ENCODE measurements at regions not wholly inside any gene's neighbourhood (a gene's known extent, or its start where the extent isn't known, plus 50 kb on each side); places are given as distances from the start of the nearest gene placed in this dataset.

DNA sequence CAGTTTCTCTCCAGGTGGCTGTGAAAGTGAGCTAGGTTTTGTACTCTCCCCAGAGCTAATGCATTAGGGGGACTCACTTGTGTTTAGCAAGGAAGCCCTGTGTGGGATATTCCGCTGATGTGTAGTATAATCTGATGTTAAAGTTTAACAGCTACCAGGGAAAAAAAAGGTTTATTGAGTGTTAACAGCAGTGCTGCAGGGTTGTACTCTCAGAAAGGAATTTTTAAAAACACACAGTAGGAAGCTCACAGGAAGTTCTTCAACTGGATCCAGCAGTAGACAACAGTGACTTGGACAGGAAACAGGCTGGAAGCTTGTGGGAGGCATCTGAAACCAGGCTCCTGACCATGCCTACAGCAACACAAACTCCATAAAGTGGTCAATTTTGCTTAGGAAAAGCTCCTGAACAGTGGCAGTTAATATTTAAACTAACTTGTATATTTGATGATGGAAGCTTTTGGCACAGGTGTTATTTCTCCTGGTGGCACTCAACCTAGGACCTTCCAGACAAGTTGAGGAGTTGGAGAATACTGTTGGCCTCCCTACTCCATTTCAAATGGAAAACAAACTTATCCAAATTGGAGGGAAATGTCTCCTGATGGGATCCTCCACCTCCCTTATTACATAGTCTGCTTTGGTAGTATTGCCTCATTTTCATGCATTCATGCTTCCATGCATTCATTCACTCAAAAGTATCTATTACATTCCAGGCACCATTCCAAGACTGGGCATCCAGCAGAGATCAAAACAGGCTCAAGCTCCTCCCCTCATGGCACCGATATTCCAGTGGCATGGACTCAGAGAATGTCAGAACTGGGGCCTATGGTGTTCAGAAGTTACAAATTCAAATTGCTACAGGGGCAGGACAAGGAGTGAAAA lies 54.7 kb downstream of the FOXD1 start:
- no peak for TF ChIP-seq POLR2AphosphoS5 (IDR thresholded peaks at IDR 0.05; ENCODE audit: insufficient read depth in 1 of 2, low read depth in 1 of 2)
- TF ChIP-seq, protein P1, sequence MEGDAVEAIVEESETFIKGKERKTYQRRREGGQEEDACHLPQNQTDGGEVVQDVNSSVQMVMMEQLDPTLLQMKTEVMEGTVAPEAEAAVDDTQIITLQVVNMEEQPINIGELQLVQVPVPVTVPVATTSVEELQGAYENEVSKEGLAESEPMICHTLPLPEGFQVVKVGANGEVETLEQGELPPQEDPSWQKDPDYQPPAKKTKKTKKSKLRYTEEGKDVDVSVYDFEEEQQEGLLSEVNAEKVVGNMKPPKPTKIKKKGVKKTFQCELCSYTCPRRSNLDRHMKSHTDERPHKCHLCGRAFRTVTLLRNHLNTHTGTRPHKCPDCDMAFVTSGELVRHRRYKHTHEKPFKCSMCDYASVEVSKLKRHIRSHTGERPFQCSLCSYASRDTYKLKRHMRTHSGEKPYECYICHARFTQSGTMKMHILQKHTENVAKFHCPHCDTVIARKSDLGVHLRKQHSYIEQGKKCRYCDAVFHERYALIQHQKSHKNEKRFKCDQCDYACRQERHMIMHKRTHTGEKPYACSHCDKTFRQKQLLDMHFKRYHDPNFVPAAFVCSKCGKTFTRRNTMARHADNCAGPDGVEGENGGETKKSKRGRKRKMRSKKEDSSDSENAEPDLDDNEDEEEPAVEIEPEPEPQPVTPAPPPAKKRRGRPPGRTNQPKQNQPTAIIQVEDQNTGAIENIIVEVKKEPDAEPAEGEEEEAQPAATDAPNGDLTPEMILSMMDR (IDR thresholded peaks at IDR 0.05), result no peak
- no peak for TF ChIP-seq POLR2A (IDR thresholded peaks at IDR 0.05)
